NT2/D1 (cell line): ENCODE measurements at regions not wholly inside any gene's neighbourhood (a gene's known extent, or its start where the extent isn't known, plus 50 kb on each side); places are given as distances from the start of the nearest gene placed in this dataset.

ENCODE experiments used
- SUZ12 ChIP-seq: IDR thresholded peaks from 2 replicates; pipeline ENCODE4 v1.6.1; 2011; ENCODE audit not compliant: insufficient read length, insufficient read depth; ENCODE audit errors: extremely low read depth
- YY1 ChIP-seq: IDR thresholded peaks from 2 replicates; pipeline ENCODE4 v1.6.1; 2011; ENCODE audit not compliant: insufficient read length, insufficient read depth
- ZNF274 ChIP-seq: IDR thresholded peaks from 2 replicates; pipeline ENCODE4 v1.6.1; 2011; ENCODE audit warnings: mild to moderate bottlenecking, low read depth, low read length

- TF ChIP-seq YY1, result no peak
- TF ChIP-seq SUZ12, result no peak
- no peak for TF ChIP-seq ZNF274
Observed at GRCh38 chr22:34334893-34335292, 414.6 kb upstream of the LARGE1 start.
